HG03060 (cell line): ENCODE measurements at regions not wholly inside any gene's neighbourhood (a gene's known extent, or its start where the extent isn't known, plus 50 kb on each side); places are given as distances from the start of the nearest gene placed in this dataset.
"Not testable (repeated sequence)": the region's sequence is repeated elsewhere in the genome, so short reads cannot be mapped to it uniquely, and the experiment has no call there.

Experiments
- ATAC-seq: cut with Tn5 transposase; IDR thresholded peaks from one replicate; pipeline ENCODE4 v1.9.1; 2021; ENCODE audit warnings: low read depth, moderate number of reproducible peaks; ENCODE audit not compliant: unreplicated experiment

DNA sequence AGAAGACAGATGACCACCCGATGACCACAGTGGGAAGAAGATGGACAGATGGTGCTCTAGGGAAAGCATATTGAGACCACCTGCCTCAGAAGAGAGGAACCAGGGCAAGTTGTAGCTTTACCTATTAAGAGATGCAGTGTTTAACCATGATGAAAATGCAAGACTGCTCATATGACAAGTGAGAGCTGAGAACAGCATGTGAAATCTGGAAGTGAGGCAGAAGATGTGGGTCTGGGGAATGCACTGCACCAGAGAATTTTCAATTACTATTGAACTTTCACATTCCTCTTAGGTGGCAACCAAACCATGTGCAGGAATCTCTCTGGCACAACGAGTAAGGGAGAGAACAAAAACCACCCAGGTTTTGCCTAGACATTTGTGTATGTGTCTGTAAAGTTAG, 184.8 kb upstream of the CRIM1 start:
- ATAC-seq, result no peak

DNA sequence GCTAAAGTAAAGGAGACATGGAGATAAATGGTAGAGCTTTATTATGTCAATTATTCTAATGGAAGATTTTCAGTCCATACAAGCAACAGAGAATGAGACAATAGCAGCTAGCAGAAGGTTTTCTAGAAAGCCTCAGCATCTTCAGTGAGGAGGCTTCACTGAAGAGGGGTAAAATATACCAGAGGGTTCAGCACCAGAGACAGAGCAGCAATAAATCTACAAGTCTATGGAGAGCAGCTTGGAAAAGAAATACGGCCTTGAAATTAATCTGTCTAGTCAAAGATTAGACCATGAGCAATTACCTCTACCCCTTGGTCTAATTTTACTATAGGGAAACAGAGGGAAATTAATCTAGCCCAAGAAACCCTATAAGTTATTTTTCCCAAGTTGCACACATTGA, 185.7 kb upstream of the CRIM1 start:
- ATAC-seq, result no peak

DNA sequence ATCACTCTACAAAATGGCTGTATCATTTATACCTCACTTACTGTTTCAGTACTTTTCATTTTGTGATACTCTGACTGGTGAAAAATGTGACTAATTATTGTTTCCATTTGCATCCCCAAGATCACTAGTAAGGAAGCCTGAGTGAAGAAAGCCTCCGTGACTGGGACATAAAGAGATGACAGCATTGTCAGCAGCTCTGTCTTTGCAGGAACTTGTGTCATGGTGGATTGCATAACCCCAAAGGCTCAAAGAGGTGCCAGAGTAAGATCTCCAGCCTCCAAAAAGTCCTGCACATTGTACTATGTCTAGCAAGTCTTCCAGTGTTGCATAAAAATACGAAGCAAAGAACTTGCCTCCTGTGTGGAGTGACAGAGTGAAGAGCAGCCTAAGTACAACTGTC, 187.5 kb upstream of the CRIM1 start:
- no peak for ATAC-seq

DNA sequence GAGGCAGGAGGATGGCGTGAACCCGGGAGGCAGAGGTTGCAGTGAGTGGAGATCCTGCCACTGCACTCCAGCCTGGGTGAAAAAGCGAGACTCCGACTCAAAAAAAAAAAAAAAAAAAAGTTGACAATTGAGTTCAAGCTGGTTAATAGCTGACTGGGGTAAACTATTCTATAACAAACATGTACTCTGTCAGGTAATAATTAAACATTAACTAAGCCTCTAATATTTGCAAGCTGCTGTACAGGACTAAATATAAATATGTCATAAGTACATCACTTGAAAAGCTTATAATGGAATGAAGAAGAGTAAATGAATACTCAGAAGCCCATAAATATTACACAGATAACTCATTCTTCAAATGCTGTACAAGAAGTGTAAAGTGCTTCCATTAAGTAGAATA, 190.4 kb upstream of the CRIM1 start:
- ATAC-seq, result peak; percentile 54

DNA sequence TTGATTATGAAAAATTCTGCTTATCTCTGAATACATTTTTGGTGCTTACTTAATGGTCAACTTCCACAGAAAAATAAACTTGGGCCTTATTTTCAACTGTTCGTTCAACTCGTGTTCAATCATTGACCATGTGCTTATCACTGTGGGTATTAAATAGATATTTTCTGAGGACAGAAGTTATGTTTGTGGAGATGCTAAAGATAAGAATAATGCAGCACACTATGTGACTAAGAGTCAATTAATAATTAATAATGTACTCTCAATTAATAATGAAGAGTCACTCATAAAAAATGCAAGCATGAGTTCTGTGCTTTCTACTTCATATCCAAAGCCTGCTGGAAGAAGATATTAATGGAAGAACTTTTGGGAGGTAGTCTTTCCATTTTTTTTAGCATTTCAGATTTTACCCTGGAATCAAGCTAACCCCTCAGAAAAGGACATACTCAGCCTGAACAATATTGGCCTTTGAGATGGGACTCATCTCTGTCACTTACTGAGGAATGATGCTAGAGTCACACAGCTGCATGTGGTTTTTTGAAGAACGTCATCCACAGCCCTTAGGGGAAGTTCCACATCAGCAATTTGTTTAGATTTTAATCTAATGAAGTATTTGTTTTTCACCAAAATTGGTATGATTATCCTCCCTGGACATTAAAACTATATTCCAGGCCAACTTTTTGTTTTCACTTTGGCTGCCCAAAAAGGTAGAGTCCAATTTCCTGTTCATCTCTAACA, 191.9 kb upstream of the CRIM1 start:
- ATAC-seq, result no peak

DNA sequence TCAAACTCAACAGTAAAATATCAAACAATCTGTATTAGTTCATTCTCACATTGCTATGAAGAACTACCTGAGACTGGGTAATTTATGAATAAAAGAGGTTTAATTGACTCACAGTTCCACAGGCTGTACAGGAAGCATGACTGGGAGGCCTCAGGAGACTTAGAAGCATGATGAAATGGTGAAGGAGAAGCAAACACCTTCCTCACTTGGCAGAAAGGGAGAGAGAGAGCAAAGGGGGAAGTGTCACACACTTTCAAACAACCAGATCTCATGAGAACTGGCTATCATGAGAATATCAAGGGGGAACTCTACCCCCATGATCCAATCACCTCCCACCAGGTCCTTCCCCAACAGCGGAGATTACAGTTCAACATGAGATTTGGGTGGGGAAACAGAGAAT, 198.5 kb upstream of the CRIM1 start:
- not testable (repeated sequence) for ATAC-seq

DNA sequence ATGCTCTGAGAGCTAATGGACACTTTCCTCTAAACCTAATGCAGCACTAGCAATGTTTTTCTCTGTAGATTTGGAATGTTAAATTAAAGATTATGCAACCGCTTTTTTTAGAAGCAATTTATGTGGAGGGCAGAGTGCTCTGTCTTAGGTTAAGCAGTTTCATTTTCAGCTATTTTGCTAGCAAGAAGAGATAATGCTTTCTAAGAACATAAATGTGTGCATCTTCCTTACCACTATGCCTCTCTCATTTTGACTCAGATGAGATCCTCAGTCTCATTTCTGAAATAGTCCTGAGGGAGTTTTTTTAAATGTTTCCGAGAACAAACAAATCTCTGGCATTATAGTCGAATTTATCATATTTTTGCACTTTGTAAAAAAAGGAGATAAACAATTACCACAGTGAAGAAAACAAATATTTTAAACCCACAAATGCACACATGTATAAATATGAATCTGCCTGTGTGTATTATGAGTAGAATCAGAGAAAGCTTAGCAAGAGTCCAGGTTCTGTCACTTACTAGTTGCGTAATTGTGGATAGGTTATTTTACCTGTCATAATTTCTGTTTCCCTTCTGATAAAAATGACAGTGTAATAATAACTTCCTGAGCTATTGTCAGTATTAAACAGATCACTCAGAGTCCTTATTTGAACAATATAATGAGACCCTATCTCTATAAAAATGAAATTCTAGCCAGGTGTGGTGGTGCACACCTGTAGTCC, 207.7 kb upstream of the CRIM1 start:
- peak; percentile 92 for ATAC-seq

DNA sequence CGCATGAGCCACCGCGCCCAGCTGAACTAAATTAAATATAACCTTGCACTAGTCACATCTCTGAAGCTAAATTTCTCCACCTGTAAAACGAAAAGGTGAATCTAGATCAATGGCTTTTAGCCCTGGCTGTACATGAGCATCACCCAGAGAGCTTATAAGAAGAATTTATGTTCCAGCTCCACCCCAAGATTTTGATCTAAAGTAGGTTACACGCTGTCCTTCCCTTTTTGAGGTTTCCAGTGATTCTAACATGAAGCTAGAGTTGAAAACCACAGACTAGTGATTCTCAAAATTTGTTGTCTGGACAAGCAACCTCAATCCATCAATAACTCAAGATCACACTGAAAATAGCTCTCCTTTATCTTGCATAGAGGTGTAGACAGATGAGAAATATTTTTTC, 208.8 kb upstream of the CRIM1 start:
- ATAC-seq, result no peak

DNA sequence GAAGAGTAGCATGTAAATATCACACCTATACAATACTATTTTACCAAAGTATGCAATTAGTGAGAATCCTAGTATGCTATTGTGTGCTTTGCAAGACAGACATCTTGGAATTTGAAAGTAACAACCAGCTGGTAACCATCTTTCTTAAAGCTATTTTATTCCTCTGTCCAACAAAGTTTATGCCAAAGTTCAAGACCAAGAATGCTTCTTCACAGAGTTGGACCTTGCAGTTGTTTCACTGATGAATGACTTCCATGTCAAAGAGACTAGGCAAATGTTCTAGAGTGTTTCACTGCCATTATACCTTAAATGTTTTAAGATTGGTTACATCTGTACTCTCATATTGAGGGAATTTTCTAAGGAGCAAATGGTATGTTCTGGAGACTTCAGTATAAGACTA, 215.2 kb upstream of the CRIM1 start:
- no peak for ATAC-seq

DNA sequence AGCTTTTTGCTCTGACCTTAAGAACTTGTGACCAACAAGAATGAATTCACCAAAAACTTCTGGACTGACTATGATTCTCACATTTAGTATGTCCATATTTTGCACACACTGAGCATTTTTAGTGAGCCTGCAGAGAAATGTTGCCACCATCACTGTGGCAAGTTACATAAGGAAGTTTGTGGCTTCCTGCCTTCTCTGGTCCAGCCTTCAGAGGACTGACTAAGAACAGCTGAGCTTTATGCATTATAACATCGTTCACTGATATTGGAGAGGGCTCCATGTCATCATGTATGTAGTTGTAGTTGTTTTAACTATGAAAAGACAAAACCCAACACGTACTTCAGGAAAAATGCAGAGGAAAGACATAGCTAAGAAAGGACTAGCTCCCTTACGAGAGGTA, 218.0 kb upstream of the CRIM1 start:
- no peak for ATAC-seq

DNA sequence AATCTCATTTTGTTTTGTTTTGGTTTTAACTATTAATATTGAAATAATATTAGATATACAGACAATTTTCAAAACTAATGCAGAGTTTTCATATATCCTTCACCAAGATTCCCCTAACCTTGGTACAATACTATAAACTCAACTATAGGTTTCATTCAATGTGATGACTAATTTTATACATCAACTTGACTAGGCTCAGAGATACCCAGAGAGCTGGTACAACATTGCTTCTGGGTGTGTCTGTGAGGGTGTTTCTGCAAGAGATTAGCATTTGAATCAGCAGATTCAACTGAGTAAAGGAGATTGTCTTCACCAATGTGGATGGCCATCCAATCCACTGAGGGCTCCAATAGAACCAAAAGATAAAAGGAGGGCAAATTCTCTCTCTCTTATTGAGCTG, 221.3 kb upstream of the CRIM1 start:
- no peak for ATAC-seq

DNA sequence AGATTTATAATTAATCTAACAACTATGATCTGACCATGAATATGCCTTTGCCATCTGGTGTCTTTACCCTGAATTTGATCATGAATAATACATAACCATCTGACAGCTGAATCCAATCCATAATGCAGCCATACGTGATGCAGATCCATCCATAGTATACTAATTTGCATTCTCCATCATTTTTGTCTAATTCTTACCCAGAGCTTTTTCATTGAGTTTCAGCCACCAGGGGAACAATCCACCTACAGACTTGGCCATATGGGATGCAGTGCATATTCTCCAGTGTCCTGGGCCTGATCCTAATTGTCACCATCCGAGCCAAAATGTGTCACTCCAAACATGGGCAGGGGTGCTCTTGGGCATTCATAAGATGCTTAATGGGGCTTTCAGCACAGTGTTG, 227.2 kb upstream of the CRIM1 start:
- ATAC-seq, result no peak

DNA sequence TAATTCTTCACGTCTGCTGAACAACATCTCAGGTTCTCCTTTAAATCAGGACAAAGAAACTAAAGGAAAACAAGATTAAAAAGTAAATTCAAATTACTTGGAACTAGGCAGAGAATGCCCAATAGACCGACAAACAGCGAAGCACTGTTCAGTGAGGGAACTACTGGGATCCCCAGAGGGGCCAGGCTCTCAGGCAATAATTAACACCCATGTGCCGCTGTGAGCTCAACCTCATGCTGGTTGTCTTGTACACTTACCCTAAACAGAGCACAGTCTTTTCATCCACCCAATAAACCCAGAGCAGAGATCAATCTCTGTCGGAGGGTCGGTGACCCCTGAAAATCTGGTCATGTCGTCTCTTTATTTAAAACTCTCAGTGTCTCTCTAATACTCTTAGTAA, 229.9 kb upstream of the CRIM1 start:
- ATAC-seq, result no peak

DNA sequence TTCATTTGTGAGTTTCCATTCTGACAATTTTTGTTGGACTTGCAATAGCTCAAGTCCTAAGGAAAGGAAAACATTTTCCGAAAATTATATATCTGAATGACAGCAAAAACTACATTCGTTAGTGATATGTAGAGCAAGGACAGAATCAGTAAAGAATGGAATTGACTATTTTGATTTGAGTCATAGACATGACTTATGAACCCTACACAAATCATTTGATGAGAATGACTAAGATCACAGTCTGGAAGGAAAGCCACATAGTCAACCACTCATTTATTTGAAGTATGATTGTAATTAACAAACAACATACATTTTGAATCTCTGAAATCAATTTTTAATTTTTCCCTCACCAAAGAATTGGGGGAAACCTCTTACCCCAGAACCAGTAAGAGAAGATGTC, 231.6 kb upstream of the CRIM1 start:
- ATAC-seq, result no peak

DNA sequence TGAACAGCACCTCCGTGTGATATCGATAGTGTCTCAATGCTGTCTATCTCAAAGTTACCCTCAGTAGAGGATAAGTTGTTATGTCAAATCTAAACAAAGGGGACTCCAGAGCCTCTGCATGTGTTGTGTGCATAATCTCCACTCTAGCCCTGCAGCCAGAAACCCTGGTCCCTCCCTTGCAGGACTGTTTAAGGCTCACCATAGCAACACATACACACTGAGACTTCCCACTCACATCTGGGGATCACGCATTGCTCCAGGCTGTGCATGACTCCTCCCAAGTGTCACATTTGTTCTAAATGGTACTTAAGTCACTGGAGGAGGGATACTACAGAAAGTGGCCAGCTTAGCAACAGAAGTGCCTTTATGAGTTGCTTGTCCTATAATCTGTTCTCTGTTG, 258.6 kb upstream of the CRIM1 start:
- no peak for ATAC-seq

DNA sequence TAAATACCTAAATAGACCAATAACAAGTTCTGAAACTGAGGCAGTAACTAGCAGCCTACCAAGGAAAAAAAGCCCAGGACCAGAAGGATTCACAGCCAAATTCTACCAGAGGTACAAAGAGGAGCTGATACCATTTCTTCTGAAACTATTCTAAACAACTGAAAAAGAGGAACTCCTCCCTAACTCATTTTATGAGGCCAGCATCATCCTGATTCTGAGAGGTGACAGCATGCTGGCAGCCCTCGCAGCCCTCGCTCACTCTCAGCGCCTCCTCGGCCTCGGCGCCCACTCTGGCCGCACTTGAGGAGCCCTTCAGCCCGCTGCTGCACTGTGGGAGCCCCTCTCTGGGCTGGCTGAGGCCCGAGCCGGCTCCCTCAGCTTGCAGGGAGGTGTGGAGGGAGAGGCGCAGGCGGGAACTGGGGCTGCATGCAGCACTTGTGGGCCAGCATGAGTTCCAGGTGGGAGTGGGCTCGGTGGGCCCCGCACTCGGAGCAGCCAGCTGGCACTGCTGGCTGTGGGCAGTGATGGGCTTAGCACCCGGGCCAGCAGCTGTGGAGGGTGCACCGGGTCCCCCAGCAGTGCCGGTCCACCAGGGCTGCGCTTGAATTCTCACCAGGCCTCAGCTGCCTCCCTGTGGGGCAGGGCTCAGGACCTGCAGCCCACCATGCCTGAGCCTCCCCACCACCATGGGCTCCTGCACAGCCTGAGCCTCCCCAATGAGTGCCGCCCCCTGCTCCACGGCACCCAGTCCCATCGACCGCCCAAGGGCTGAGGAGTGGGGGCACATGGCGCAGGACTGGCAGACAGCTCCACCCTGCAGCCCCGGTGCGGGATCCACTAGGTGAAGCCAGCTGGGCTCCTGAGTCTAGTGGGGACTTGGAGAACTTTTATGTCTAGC, 263.5 kb upstream of the CRIM1 start:
- not testable (repeated sequence) for ATAC-seq

DNA sequence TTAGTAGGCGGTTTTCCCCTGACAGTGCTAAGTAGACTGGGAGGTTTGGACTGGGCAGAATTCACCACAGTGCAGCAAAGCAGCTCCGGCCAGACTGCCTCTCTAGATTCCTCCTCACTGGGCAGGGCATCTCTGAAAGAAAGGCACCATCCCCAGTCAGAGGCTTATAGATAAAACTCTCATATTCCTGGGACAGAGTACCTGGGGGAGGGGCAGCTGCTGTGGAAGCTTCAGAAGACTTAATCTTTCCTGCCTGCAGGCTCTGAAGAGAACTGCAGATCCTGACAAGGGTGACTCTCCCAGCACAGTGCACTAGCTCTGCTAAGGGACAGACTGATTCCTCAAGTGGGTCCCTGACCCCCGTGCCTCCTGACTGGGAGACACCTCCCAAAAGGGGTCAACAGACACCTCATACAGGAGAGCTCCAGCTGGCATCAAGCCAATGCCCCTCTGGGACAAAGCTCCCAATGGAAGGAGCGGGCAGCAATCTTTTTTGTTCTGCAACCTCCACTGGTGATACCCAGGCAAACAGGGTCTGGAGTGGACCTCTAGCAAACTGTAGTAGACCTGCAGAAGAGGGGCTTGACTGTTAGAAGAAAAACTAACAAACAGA, 266.8 kb upstream of the CRIM1 start:
- ATAC-seq, result no peak

DNA sequence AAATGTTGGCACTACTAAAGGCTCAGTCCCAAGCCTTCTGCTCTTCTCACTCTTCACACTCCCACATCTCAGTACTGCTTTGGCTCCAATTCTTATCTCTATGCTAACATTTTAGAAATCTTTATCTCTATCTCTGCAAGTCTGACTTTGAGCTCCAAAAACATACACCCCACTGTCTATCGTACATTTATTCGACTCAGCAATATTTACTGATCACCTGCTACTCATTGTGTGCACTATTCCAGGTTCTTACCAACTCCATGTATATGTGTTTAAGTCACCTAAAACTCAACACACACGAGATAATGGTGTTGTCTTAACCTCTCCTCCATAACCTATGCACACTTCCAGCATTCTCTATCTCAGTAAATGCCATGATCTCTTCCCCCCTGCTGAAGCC, 268.2 kb upstream of the CRIM1 start:
- ATAC-seq, result no peak

DNA sequence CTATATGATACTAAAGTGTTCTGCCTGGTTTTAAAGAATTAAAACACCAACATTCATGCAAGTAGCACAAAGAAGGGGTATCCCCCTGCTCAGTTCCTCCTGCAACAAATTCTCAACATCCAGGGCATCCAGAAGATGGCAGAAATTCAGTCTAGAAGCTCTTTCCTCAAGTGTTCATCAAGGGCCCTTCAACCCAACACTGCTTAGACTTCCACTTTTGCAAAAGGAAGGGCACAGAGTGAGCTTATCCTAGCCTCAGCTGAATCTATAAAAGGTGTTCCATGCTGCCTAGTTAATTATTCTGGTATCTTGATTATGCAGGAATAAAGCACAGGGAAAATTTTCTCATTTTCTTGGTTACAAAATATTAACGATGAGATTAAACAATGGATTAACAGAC, 275.8 kb upstream of the CRIM1 start:
- ATAC-seq, result no peak

DNA sequence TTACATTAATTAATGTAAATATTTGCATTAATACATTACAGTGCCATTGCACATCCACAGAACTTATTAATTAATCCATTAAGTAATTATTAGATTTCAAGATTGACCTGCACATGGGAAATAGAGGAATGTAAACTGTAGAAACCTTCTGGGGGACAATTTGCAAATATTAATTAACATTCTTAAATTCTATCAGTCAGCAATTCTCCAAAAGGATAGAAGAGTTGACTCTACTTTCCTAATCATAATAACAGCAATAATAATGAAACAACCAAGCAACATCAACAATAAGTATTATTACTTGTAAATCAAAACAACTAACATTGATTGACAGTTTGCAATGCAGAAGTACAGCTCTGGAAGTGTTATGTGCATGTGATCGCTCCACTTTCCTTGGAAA, 281.6 kb upstream of the CRIM1 start:
- ATAC-seq, result no peak

DNA sequence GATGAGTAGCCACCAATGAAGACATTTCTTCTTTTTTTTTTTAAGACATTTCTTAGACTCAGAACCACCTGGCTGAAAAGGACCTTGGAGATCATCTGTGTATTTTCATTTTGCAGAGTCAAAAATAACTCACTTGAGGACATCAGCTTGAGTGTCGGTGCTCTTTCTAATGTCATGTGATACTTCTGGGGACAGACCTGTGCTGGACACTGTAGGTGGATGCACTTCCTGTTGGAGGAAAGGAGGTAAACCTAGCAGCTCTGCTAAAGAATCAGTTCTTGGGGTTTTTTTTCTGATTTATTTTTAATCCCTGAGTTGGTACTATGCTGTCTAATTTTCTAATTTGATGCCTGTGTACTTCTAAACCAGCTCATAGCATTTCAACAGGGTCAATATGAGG, 283.9 kb upstream of the CRIM1 start:
- ATAC-seq, result no peak
